ENCODE measurements at regions not wholly inside any gene's neighbourhood (a gene's known extent, or its start where the extent isn't known, plus 50 kb on each side); places are given as distances from the start of the nearest gene placed in this dataset.

GRCh38 chr12:126185025-126185424 lies 1119.8 kb downstream of the AACS start:
- DNase-seq (ENCODE audit: low read depth in 2 of 2): no peak

- no peak for DNase-seq (ENCODE audit: low read depth in 2 of 2)
These were observed 1124.6 kb downstream of the AACS start for GRCh38 chr12:126189856-126190255.

GRCh38 chr12:126191031-126191891 lies 1126.0 kb downstream of the AACS start:
- DNase-seq (ENCODE audit: low read depth in 2 of 2): no peak

- DNase-seq (ENCODE audit: low read depth in 2 of 2): no peak
These were observed 1126.7 kb downstream of the AACS start for GRCh38 chr12:126191949-126192348.

- DNase-seq (ENCODE audit: low read depth in 2 of 2): no peak
These were observed 1128.0 kb downstream of the AACS start for GRCh38 chr12:126193190-126193589.

GRCh38 chr12:126196263-126196662 lies 1131.0 kb downstream of the AACS start:
- DNase-seq (ENCODE audit: low read depth in 2 of 2): no peak

- no peak for DNase-seq (ENCODE audit: low read depth in 2 of 2)
These were observed 1133.3 kb downstream of the AACS start for GRCh38 chr12:126198516-126198915.

GRCh38 chr12:126198966-126199692 lies 1133.9 kb downstream of the AACS start:
- DNase-seq (ENCODE audit: low read depth in 2 of 2): no peak

GRCh38 chr12:126201981-126202537 lies 1136.8 kb downstream of the AACS start:
- DNase-seq (ENCODE audit: low read depth in 2 of 2): no peak

GRCh38 chr12:126204326-126204725 lies 1139.1 kb downstream of the AACS start:
- DNase-seq (ENCODE audit: low read depth in 2 of 2): no peak

GRCh38 chr12:126210026-126210425 lies 1144.8 kb downstream of the AACS start:
- DNase-seq (ENCODE audit: low read depth in 2 of 2): no peak

GRCh38 chr12:126210448-126210847 lies 1145.2 kb downstream of the AACS start:
- no peak for DNase-seq (ENCODE audit: low read depth in 2 of 2)

- no peak for DNase-seq (ENCODE audit: low read depth in 2 of 2)
These were observed 1147.6 kb downstream of the AACS start for GRCh38 chr12:126212824-126213223.

GRCh38 chr12:126218697-126219096 lies 1153.5 kb downstream of the AACS start:
- no peak for DNase-seq (ENCODE audit: low read depth in 2 of 2)

- DNase-seq (ENCODE audit: low read depth in 2 of 2): no peak
These were observed 1153.9 kb downstream of the AACS start for GRCh38 chr12:126219139-126219538.

- no peak for DNase-seq (ENCODE audit: low read depth in 2 of 2)
These were observed 1154.5 kb downstream of the AACS start for GRCh38 chr12:126219654-126220279.

GRCh38 chr12:126224032-126224431 lies 1158.8 kb downstream of the AACS start:
- no peak for DNase-seq (ENCODE audit: low read depth in 2 of 2)

- DNase-seq (ENCODE audit: low read depth in 2 of 2): no peak
These were observed 1163.7 kb downstream of the AACS start for GRCh38 chr12:126228936-126229335.

- DNase-seq (ENCODE audit: low read depth in 2 of 2): no peak
These were observed 1167.5 kb downstream of the AACS start for GRCh38 chr12:126232711-126233110.

GRCh38 chr12:126233625-126234024 lies 1168.4 kb downstream of the AACS start:
- DNase-seq (ENCODE audit: low read depth in 2 of 2): no peak

GRCh38 chr12:126243814-126244440 lies 1178.7 kb downstream of the AACS start:
- DNase-seq (ENCODE audit: low read depth in 2 of 2): no peak

GRCh38 chr12:126247936-126248335 lies 1182.7 kb downstream of the AACS start:
- DNase-seq (ENCODE audit: low read depth in 2 of 2): no peak
